Gastrocnemius medialis (tissue), 4 donors: ENCODE measurements at regions not wholly inside any gene's neighbourhood (a gene's known extent, or its start where the extent isn't known, plus 50 kb on each side); places are given as distances from the start of the nearest gene placed in this dataset.

ENCODE experiments used
- CTCF ChIP-seq, 5 experiments: fragments of 450-650 bp in 3 of 5; fragments of 200-600 bp in 2 of 5; sonication (generic) in 2 of 5; IDR thresholded peaks in 4 of 5; conservative IDR thresholded peaks in 1 of 5; 1 replicate in 4 of 5; 2 replicates in 1 of 5; pipeline ENCODE4 v1.5.1; 2016 to 2019; ENCODE audit warnings: antibody characterized with exemption in 5 of 5, mild to moderate bottlenecking in 3 of 5, moderate library complexity in 3 of 5
- POLR2A ChIP-seq, 2 donors: fragments of 450-650 bp; IDR thresholded peaks; one replicate each; pipeline ENCODE4 v1.6.1; 2017; ENCODE audit warnings: antibody characterized with exemption in 2 of 2, mild to moderate bottlenecking in 2 of 2, moderate library complexity in 2 of 2

GRCh38 chr6:147944122-147944521 is 398.5 kb upstream of the SASH1 start:
- TF ChIP-seq CTCF (IDR thresholded peaks at IDR 0.05 in 4 of 5, conservative IDR thresholded peaks at IDR 0.05 in 1 of 5) (no peak), POLR2A (IDR thresholded peaks at IDR 0.05) (no peak)
